Breast epithelium (tissue), 3 donors: ENCODE measurements at regions not wholly inside any gene's neighbourhood (a gene's known extent, or its start where the extent isn't known, plus 50 kb on each side); places are given as distances from the start of the nearest gene placed in this dataset.

Source experiments
- POLR2A ChIP-seq: fragments of 450-650 bp; IDR thresholded peaks from one replicate; pipeline ENCODE4 v1.6.1; 2016; ENCODE audit warnings: antibody characterized with exemption, mild to moderate bottlenecking, moderate library complexity
- POLR2AphosphoS5 ChIP-seq, 3 donors: sonication (generic); formaldehyde crosslinking; IDR thresholded peaks; one replicate each; pipeline ENCODE4 v1.6.1; 2017; ENCODE audit warnings: antibody characterized with exemption in 3 of 3
- TF ChIP-seq, protein P1 (sequence below), 3 donors: fragments of 450-650 bp; IDR thresholded peaks; one replicate each; pipeline ENCODE4 v1.5.1; 2016 to 2017; ENCODE audit warnings: antibody characterized with exemption in 3 of 3, mild to moderate bottlenecking in 3 of 3, moderate library complexity in 3 of 3

DNA sequence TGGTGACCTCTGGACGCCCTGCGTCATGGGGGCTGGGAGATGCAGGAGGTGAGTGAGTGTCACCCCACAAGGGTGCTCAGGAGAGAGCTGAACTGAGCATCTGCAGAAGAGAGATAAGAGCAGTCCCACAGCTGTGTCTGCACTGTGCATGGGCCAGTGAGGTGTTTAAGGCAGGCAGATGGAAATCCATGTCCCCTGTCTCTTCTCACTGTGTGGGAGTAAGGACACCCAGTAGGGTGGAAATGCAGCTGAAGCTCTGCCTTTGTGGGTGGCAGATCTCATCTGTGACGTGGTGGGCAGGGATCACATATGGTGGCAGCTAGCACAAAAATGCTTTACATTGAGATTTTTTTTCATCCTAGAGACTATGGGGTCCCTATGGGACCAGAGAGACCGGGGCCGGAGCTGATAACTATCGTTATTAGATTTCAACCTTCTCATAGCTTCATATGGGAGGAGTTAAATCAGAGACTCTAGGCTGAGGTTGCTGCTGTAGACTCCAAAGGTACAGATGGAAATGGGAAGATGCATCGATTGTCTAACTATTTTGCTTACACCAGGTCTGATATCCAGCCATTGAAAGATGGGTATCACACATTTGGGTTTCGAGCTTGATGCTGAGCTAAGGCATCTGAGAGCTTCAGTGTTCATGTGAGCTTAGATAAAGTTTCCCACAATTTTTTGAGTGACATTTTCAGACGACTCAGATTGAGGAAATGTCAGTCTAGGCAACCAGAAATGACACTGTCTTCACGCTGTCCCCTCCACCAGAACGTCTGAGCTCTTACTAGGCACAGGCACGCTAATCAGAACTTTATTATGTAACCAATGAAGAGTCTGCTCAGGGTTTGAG, 65.3 kb upstream of the PSEN2 start:
- TF ChIP-seq, protein P1, sequence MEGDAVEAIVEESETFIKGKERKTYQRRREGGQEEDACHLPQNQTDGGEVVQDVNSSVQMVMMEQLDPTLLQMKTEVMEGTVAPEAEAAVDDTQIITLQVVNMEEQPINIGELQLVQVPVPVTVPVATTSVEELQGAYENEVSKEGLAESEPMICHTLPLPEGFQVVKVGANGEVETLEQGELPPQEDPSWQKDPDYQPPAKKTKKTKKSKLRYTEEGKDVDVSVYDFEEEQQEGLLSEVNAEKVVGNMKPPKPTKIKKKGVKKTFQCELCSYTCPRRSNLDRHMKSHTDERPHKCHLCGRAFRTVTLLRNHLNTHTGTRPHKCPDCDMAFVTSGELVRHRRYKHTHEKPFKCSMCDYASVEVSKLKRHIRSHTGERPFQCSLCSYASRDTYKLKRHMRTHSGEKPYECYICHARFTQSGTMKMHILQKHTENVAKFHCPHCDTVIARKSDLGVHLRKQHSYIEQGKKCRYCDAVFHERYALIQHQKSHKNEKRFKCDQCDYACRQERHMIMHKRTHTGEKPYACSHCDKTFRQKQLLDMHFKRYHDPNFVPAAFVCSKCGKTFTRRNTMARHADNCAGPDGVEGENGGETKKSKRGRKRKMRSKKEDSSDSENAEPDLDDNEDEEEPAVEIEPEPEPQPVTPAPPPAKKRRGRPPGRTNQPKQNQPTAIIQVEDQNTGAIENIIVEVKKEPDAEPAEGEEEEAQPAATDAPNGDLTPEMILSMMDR (IDR thresholded peaks at IDR 0.05): no peak
- TF ChIP-seq POLR2A: no peak
- no peak for TF ChIP-seq POLR2AphosphoS5 (IDR thresholded peaks at IDR 0.05)
